Thyroid gland (tissue), 4 donors: ENCODE measurements at regions not wholly inside any gene's neighbourhood (a gene's known extent, or its start where the extent isn't known, plus 50 kb on each side); places are given as distances from the start of the nearest gene placed in this dataset.

ENCODE experiments used
- POLR2A ChIP-seq, 2 donors: fragments of 450-650 bp; IDR thresholded peaks; one replicate each; pipeline ENCODE4 v1.6.1; 2017; ENCODE audit warnings: antibody characterized with exemption in 2 of 2, mild to moderate bottlenecking in 2 of 2, moderate library complexity in 1 of 2
- TF ChIP-seq, protein P1 (sequence below), 6 experiments: fragments of 200-600 bp in 3 of 6; fragments of 450-650 bp in 3 of 6; sonication (generic) in 3 of 6; IDR thresholded peaks; one replicate each; pipeline ENCODE4 v1.5.1; 2016 to 2019; ENCODE audit warnings: antibody characterized with exemption in 6 of 6, mild to moderate bottlenecking in 2 of 6, inconsistent platforms in 1 of 6, moderate library complexity in 1 of 6

DNA sequence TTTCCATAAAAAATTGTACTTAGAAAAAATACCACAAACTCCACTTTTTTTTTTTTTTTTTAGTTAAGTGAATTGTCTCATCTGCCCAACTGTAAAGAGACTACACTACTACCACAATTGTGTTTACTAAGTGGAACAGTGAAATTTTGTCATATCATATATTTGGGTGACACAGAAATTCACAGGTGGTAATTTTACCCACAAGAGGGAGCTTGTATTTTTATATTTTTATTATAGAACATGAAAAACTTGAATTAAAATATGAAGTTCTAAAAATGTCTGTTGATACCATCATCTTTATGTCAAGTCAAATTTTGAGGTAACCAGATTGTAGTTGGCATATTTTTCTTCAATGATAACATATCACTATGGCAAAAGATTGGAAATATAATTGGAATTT lies 329.4 kb upstream of the SOX5 start:
- TF ChIP-seq, protein P1, sequence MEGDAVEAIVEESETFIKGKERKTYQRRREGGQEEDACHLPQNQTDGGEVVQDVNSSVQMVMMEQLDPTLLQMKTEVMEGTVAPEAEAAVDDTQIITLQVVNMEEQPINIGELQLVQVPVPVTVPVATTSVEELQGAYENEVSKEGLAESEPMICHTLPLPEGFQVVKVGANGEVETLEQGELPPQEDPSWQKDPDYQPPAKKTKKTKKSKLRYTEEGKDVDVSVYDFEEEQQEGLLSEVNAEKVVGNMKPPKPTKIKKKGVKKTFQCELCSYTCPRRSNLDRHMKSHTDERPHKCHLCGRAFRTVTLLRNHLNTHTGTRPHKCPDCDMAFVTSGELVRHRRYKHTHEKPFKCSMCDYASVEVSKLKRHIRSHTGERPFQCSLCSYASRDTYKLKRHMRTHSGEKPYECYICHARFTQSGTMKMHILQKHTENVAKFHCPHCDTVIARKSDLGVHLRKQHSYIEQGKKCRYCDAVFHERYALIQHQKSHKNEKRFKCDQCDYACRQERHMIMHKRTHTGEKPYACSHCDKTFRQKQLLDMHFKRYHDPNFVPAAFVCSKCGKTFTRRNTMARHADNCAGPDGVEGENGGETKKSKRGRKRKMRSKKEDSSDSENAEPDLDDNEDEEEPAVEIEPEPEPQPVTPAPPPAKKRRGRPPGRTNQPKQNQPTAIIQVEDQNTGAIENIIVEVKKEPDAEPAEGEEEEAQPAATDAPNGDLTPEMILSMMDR (IDR thresholded peaks at IDR 0.05): no peak
- no peak for TF ChIP-seq POLR2A (IDR thresholded peaks at IDR 0.05)
